Caco-2 (cell line): ENCODE measurements at regions not wholly inside any gene's neighbourhood (a gene's known extent, or its start where the extent isn't known, plus 50 kb on each side); places are given as distances from the start of the nearest gene placed in this dataset.

Source experiments
- BruUV-seq: library from RNA; stranded (reverse); fragments of 400-500 nt; replicated peaks from 2 replicates; lab custom pipeline; 2021; lab: Mats Ljungman, UMichigan
- CTCF ChIA-PET: fragments of 300-600 bp; sonication (Branson Sonifier 250); formaldehyde crosslinking; loops from one replicate; lab custom pipeline; 2022; ENCODE audit warnings: antibody characterized with exemption; lab: Charles Lee
- POLR2A ChIA-PET: fragments of 300-600 bp; sonication (Branson Sonifier 250); formaldehyde crosslinking; loops from one replicate; lab custom pipeline; 2022; ENCODE audit warnings: antibody characterized with exemption; lab: Charles Lee
- DNase-seq, 2 experiments: peaks; one replicate each; pipeline versions ENCODE4 v3.0.0 to v3.0.0-alpha.2; 2020 to 2022
- H3K27me3 ChIP-seq: replicated peaks from 2 replicates; pipeline ENCODE4 v1.6.0; 2011; ENCODE audit warnings: low read length; ENCODE audit not compliant: control insufficient read depth, insufficient read depth
- H3K36me3 ChIP-seq: 2 replicates; pipeline ENCODE4 v1.5.1; 2011; ENCODE audit warnings: low read length; ENCODE audit not compliant: control insufficient read depth, insufficient read depth
- H3K4me1 ChIP-seq: fragments of 250-450 bp; sonication (Bioruptor Pico); 2 replicates; pipeline ENCODE4 v1.5.1; 2020; ENCODE audit warnings: mild to moderate bottlenecking
- H3K4me3 ChIP-seq: 2 replicates; pipeline ENCODE4 v1.5.1; 2011; ENCODE audit warnings: low read depth, mild to moderate bottlenecking, control low read depth, low read length
- H3K9me3 ChIP-seq: fragments of 250-450 bp; sonication (Bioruptor Pico); 2 replicates; pipeline ENCODE4 v1.5.1; 2020; ENCODE audit warnings: mild to moderate bottlenecking, moderate library complexity
- H3K27ac Mint-ChIP-seq: one replicate; pipeline ENCODE4 v1.8.0; 2022; ENCODE audit warnings: mixed read lengths; ENCODE audit not compliant: unreplicated experiment
- H3K27me3 Mint-ChIP-seq: one replicate; pipeline ENCODE4 v1.8.0; 2022; ENCODE audit warnings: mixed read lengths; ENCODE audit not compliant: insufficient read depth, unreplicated experiment
- H3K36me3 Mint-ChIP-seq: one replicate; pipeline ENCODE4 v1.8.0; 2022; ENCODE audit warnings: mild to moderate bottlenecking, mixed read lengths; ENCODE audit not compliant: insufficient read depth, unreplicated experiment
- H3K4me1 Mint-ChIP-seq: one replicate; pipeline ENCODE4 v1.8.0; 2022; ENCODE audit warnings: low read depth, mixed read lengths; ENCODE audit not compliant: unreplicated experiment
- H3K4me3 Mint-ChIP-seq: one replicate; pipeline ENCODE4 v1.8.0; 2022; ENCODE audit warnings: mild to moderate bottlenecking, moderate library complexity, mixed read lengths; ENCODE audit not compliant: unreplicated experiment
- H3K9me3 Mint-ChIP-seq: one replicate; pipeline ENCODE4 v1.8.0; 2022; ENCODE audit warnings: mixed read lengths; ENCODE audit not compliant: unreplicated experiment
- intact Hi-C: fragments of 100-400 bp; cut with micrococcal nuclease; formaldehyde crosslinking; loops from one replicate; pipeline ENCODE4 v1.10.0; 2022; ENCODE audit not compliant: unreplicated experiment
- TF ChIP-seq, protein P1 (sequence below), 2 experiments: fragments of 200-600 bp in 1 of 2; IDR thresholded peaks; 1 replicate in 1 of 2; 2 replicates in 1 of 2; pipeline versions ENCODE4 v1.5.1 to v1.8.0; 2011 to 2022; ENCODE audit warnings: antibody characterized with exemption in 1 of 2, control low read depth in 1 of 2, inconsistent platforms in 1 of 2, low read depth in 1 of 2, low read length in 1 of 2, mild to moderate bottlenecking in 1 of 2, moderate library complexity in 1 of 2; ENCODE audit not compliant: insufficient read depth in 1 of 2, severe bottlenecking in 1 of 2, unreplicated experiment in 1 of 2

DNA sequence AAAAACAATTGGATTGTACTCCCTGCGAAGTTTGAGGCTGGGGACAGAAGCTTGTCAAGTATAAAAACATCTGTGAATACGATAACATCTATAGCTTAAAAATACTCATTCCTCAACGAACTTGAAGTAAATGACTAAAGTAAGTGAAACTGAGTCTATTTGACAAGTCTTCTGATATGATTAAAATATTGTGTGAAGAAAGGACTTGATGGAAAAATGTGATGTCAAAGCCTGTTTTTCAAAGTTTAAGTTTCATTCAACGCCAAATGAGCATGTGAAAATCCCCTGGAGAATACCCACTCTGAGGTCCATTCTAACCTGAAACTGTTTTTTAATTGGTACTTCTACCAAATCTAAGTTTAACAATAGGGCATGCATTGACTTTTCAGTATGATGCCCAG is 122.3 kb upstream of the MDFIC start:
- H3K9me3 ChIP-seq = no peaks in the 10 kb centered on the region
- H3K27ac Mint-ChIP-seq = no peak overlapping the region
- intact Hi-C loops = no loop called here
- H3K4me3 ChIP-seq = no peak overlapping the region
- peaks cover 12% of the 10 kb centered on the region for H3K27me3 Mint-ChIP-seq
- H3K4me1 ChIP-seq = no peaks in the 10 kb centered on the region
- no peaks in the 10 kb centered on the region for H3K36me3 ChIP-seq
- no peak for DNase-seq
- POLR2A ChIA-PET = no interaction called here
- no TSS peak for BruUV-seq
- no peaks in the 10 kb centered on the region for H3K9me3 Mint-ChIP-seq
- CTCF ChIA-PET = interaction anchor here (0.6 kb wide), 1 partner anchor 89 kb away, joined by 8 read pairs; no protein-coding TSS in a partner anchor
- H3K27me3 ChIP-seq = no peaks in the 10 kb centered on the region
- H3K36me3 Mint-ChIP-seq = no peaks in the 10 kb centered on the region
- H3K4me3 Mint-ChIP-seq = no peak overlapping the region
- TF ChIP-seq, protein P1, sequence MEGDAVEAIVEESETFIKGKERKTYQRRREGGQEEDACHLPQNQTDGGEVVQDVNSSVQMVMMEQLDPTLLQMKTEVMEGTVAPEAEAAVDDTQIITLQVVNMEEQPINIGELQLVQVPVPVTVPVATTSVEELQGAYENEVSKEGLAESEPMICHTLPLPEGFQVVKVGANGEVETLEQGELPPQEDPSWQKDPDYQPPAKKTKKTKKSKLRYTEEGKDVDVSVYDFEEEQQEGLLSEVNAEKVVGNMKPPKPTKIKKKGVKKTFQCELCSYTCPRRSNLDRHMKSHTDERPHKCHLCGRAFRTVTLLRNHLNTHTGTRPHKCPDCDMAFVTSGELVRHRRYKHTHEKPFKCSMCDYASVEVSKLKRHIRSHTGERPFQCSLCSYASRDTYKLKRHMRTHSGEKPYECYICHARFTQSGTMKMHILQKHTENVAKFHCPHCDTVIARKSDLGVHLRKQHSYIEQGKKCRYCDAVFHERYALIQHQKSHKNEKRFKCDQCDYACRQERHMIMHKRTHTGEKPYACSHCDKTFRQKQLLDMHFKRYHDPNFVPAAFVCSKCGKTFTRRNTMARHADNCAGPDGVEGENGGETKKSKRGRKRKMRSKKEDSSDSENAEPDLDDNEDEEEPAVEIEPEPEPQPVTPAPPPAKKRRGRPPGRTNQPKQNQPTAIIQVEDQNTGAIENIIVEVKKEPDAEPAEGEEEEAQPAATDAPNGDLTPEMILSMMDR (IDR thresholded peaks at IDR 0.05; ENCODE audit: insufficient read depth in 1 of 2, low read depth in 1 of 2, low read length in 1 of 2, severe bottlenecking in 1 of 2, unreplicated experiment in 1 of 2) = no peak
- no peaks in the 10 kb centered on the region for H3K4me1 Mint-ChIP-seq

DNA sequence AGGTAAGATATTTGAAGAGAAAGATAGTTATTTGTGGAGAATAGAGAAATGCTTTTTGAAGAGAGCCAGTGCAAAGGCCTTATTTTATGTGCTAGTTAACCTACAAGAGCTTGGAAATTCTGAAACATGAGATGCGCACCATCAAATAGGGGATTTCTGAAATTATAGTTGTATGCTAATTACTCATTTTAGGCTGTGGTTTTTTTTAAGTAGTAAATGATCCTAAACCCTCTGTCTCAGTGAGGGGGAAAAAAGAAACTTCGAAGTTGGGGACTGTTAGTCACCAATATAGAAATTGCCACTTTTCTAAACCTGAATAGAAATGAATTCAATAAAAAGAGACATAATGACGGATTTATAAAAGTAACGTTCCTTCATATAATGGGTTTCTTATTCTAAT is 119.3 kb upstream of the MDFIC start:
- no peak for DNase-seq
- no peaks in the 10 kb centered on the region for H3K9me3 Mint-ChIP-seq
- TF ChIP-seq, protein P1 (IDR thresholded peaks at IDR 0.05; ENCODE audit: insufficient read depth in 1 of 2, low read depth in 1 of 2, low read length in 1 of 2, severe bottlenecking in 1 of 2, unreplicated experiment in 1 of 2) = no peak
- ChIA-PET CTCF (no interaction called here), POLR2A (no interaction called here)
- peaks cover 9% of the 10 kb centered on the region for H3K27me3 Mint-ChIP-seq
- H3K27ac Mint-ChIP-seq = no peak overlapping the region
- no peak overlapping the region for H3K4me3 Mint-ChIP-seq
- H3K36me3 ChIP-seq = no peaks in the 10 kb centered on the region
- intact Hi-C loops = no loop called here
- no peak overlapping the region for H3K4me3 ChIP-seq
- no peaks in the 10 kb centered on the region for H3K9me3 ChIP-seq
- BruUV-seq = no TSS peak
- H3K4me1 ChIP-seq = no peaks in the 10 kb centered on the region
- H3K36me3 Mint-ChIP-seq = no peaks in the 10 kb centered on the region
- no peaks in the 10 kb centered on the region for H3K4me1 Mint-ChIP-seq
- H3K27me3 ChIP-seq = no peaks in the 10 kb centered on the region

DNA sequence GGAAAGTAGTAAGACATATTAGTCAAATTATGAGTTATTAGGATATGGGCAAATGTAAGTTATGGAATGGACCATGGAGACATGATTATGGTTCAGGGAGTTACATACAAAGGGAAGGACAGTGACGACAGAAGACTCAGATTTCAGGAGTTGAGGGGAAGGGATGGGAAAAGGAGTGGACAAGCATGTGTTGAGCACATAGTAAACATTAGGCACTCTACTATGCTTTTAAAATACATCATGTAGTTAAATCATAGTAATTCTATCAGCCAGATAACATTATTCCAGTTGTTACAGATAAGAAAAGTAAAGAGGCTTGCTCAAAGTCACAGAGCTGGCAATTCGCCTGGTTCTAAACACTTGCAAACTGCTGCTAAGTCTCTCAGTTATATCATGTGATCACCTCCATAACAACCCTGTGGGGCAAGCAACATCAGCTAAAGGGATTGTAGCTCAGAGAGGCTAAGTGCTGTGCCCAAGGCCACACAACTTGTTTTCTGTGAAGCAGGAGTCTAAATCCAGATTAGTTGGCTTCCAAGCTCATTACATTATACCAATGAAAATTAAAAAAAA is 115.2 kb upstream of the MDFIC start:
- no TSS peak for BruUV-seq
- H3K4me1 ChIP-seq = no peaks in the 10 kb centered on the region
- TF ChIP-seq, protein P1 (IDR thresholded peaks at IDR 0.05; ENCODE audit: insufficient read depth in 1 of 2, low read depth in 1 of 2, low read length in 1 of 2, severe bottlenecking in 1 of 2, unreplicated experiment in 1 of 2) = no peak
- peaks cover 18% of the 10 kb centered on the region for H3K27me3 Mint-ChIP-seq
- no peaks in the 10 kb centered on the region for H3K9me3 ChIP-seq
- H3K4me1 Mint-ChIP-seq = no peaks in the 10 kb centered on the region
- intact Hi-C loops = no loop called here
- no peak overlapping the region for H3K27ac Mint-ChIP-seq
- no peak overlapping the region for H3K4me3 ChIP-seq
- no peaks in the 10 kb centered on the region for H3K9me3 Mint-ChIP-seq
- H3K27me3 ChIP-seq = no peaks in the 10 kb centered on the region
- ChIA-PET POLR2A (no interaction called here), CTCF (no interaction called here)
- no peaks in the 10 kb centered on the region for H3K36me3 ChIP-seq
- no peak overlapping the region for H3K4me3 Mint-ChIP-seq
- no peak for DNase-seq
- no peaks in the 10 kb centered on the region for H3K36me3 Mint-ChIP-seq
